ENCODE measurements at regions not wholly inside any gene's neighbourhood (a gene's known extent, or its start where the extent isn't known, plus 50 kb on each side); places are given as distances from the start of the nearest gene placed in this dataset.

GRCh38 chrX:79300856-79301255 is 66.3 kb downstream of the ITM2A start:
- H3K9me3 ChIP-seq (ENCODE audit: low read depth): no peaks in the 10 kb centered on the region
- H3K4me1 ChIP-seq (ENCODE audit: low read depth): no peaks in the 10 kb centered on the region
- no peak for DNase-seq (ENCODE audit: low read depth in 1 of 2, low spot score in 1 of 2)
- no peak for TF ChIP-seq CTCF (IDR thresholded peaks at IDR 0.05; ENCODE audit: low read depth, low read length)
- no peak overlapping the region for H3K27ac ChIP-seq
- no peak overlapping the region for H3K4me3 ChIP-seq
- no peaks in the 10 kb centered on the region for H3K27me3 ChIP-seq
- no peaks in the 10 kb centered on the region for H3K36me3 ChIP-seq

- no peak overlapping the region for H3K4me3 ChIP-seq
- no peak overlapping the region for H3K27ac ChIP-seq
- H3K4me1 ChIP-seq (ENCODE audit: low read depth): no peaks in the 10 kb centered on the region
- TF ChIP-seq CTCF (IDR thresholded peaks at IDR 0.05; ENCODE audit: low read depth, low read length): no peak
- H3K9me3 ChIP-seq (ENCODE audit: low read depth): no peaks in the 10 kb centered on the region
- no peaks in the 10 kb centered on the region for H3K27me3 ChIP-seq
- no peak for DNase-seq (ENCODE audit: low read depth in 1 of 2, low spot score in 1 of 2)
- H3K36me3 ChIP-seq: no peaks in the 10 kb centered on the region
Observed at GRCh38 chrX:79290596-79290995, 76.5 kb downstream of the ITM2A start.

- H3K27me3 ChIP-seq: no peaks in the 10 kb centered on the region
- no peak overlapping the region for H3K4me3 ChIP-seq
- H3K9me3 ChIP-seq (ENCODE audit: low read depth): no peaks in the 10 kb centered on the region
- no peaks in the 10 kb centered on the region for H3K4me1 ChIP-seq (ENCODE audit: low read depth)
- no peak overlapping the region for H3K27ac ChIP-seq
- no peaks in the 10 kb centered on the region for H3K36me3 ChIP-seq
- TF ChIP-seq CTCF (IDR thresholded peaks at IDR 0.05; ENCODE audit: low read depth, low read length): no peak
- DNase-seq (ENCODE audit: low read depth in 1 of 2, low spot score in 1 of 2): no peak
Observed at GRCh38 chrX:79288733-79289132, 78.4 kb downstream of the ITM2A start.

GRCh38 chrX:79287724-79288123 is 79.4 kb downstream of the ITM2A start:
- TF ChIP-seq CTCF (IDR thresholded peaks at IDR 0.05; ENCODE audit: low read depth, low read length): no peak
- no peak overlapping the region for H3K27ac ChIP-seq
- H3K4me3 ChIP-seq: no peak overlapping the region
- H3K27me3 ChIP-seq: no peaks in the 10 kb centered on the region
- no peaks in the 10 kb centered on the region for H3K36me3 ChIP-seq
- no peaks in the 10 kb centered on the region for H3K4me1 ChIP-seq (ENCODE audit: low read depth)
- H3K9me3 ChIP-seq (ENCODE audit: low read depth): no peaks in the 10 kb centered on the region
- no peak for DNase-seq (ENCODE audit: low read depth in 1 of 2, low spot score in 1 of 2)

GRCh38 chrX:79281775-79282174 is 85.4 kb downstream of the ITM2A start:
- Histone ChIP-seq H3K4me3 (no peak overlapping the region), H3K4me1 (ENCODE audit: low read depth) (no peaks in the 10 kb centered on the region), H3K9me3 (ENCODE audit: low read depth) (no peaks in the 10 kb centered on the region), H3K27me3 (no peaks in the 10 kb centered on the region), H3K27ac (no peak overlapping the region), H3K36me3 (no peaks in the 10 kb centered on the region)
- no peak for TF ChIP-seq CTCF (IDR thresholded peaks at IDR 0.05; ENCODE audit: low read depth, low read length)
- DNase-seq (ENCODE audit: low read depth in 1 of 2, low spot score in 1 of 2): no peak

GRCh38 chrX:79270401-79270800 is 96.7 kb downstream of the ITM2A start:
- no peaks in the 10 kb centered on the region for H3K4me1 ChIP-seq (ENCODE audit: low read depth)
- no peak overlapping the region for H3K27ac ChIP-seq
- H3K27me3 ChIP-seq: no peaks in the 10 kb centered on the region
- peak; percentile 48 for TF ChIP-seq CTCF (IDR thresholded peaks at IDR 0.05; ENCODE audit: low read depth, low read length)
- no peaks in the 10 kb centered on the region for H3K9me3 ChIP-seq (ENCODE audit: low read depth)
- H3K36me3 ChIP-seq: no peaks in the 10 kb centered on the region
- peak; percentile 29 to 74 for DNase-seq (ENCODE audit: low read depth in 1 of 2, low spot score in 1 of 2)
- H3K4me3 ChIP-seq: no peak overlapping the region
